ENCODE measurements at regions not wholly inside any gene's neighbourhood (a gene's known extent, or its start where the extent isn't known, plus 50 kb on each side); places are given as distances from the start of the nearest gene placed in this dataset.

DNA sequence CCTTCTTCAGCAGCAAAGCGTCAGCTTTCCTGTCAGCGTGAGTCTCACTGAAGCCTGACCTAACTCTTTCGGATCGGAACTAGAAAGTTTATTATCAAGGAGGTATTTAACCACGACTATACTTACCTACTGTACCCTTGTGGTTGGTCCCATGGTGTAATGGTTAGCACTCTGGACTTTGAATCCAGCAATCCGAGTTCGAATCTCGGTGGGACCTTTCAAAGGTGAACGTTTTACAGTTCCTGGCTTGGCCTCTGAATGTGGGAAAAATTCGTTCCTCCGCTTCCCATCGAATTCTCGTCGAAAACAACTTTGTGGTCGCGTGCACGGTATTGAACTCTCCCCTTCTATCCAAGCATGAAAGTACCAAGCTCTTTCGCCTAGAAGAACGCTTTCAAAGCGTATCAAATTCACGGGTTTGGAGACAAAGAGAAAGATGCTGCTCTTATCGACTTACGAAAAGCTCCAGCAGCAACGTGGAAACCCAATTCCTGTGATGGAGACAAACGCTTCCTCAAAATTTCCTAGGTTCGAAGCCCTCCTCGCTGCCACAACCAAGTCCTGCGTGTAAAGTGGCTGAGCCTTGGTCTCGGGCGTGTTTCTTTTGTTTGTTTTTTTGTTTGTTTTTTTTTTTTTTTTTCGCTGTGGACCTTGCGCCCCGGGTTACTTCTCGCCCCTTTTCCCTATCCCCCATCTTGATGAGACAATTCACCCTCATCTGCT lies 63.7 kb downstream of the GPX5 start (continued):
- TF ChIP-seq, protein P1, sequence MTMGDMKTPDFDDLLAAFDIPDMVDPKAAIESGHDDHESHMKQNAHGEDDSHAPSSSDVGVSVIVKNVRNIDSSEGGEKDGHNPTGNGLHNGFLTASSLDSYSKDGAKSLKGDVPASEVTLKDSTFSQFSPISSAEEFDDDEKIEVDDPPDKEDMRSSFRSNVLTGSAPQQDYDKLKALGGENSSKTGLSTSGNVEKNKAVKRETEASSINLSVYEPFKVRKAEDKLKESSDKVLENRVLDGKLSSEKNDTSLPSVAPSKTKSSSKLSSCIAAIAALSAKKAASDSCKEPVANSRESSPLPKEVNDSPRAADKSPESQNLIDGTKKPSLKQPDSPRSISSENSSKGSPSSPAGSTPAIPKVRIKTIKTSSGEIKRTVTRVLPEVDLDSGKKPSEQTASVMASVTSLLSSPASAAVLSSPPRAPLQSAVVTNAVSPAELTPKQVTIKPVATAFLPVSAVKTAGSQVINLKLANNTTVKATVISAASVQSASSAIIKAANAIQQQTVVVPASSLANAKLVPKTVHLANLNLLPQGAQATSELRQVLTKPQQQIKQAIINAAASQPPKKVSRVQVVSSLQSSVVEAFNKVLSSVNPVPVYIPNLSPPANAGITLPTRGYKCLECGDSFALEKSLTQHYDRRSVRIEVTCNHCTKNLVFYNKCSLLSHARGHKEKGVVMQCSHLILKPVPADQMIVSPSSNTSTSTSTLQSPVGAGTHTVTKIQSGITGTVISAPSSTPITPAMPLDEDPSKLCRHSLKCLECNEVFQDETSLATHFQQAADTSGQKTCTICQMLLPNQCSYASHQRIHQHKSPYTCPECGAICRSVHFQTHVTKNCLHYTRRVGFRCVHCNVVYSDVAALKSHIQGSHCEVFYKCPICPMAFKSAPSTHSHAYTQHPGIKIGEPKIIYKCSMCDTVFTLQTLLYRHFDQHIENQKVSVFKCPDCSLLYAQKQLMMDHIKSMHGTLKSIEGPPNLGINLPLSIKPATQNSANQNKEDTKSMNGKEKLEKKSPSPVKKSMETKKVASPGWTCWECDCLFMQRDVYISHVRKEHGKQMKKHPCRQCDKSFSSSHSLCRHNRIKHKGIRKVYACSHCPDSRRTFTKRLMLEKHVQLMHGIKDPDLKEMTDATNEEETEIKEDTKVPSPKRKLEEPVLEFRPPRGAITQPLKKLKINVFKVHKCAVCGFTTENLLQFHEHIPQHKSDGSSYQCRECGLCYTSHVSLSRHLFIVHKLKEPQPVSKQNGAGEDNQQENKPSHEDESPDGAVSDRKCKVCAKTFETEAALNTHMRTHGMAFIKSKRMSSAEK (CRISPR knock-in tag; IDR thresholded peaks at IDR 0.05; ENCODE audit: borderline replicate concordance) = no peak
- TF ChIP-seq NR2C2 (CRISPR knock-in tag; IDR thresholded peaks at IDR 0.05) (no peak), SP1 (CRISPR knock-in tag; conservative IDR thresholded peaks at IDR 0.05) (peak; percentile 60), OVOL2 (CRISPR knock-in tag; IDR thresholded peaks at IDR 0.05; ENCODE audit: borderline replicate concordance) (no peak), FOXJ3 (CRISPR knock-in tag; IDR thresholded peaks at IDR 0.05; ENCODE audit: borderline replicate concordance) (peak; percentile 74; the same call in 1 of the 2 replicates), MYBL2 (CRISPR knock-in tag; IDR thresholded peaks at IDR 0.05) (no peak; the same call in 1 of the 2 replicates)
- TF ChIP-seq, protein P2, sequence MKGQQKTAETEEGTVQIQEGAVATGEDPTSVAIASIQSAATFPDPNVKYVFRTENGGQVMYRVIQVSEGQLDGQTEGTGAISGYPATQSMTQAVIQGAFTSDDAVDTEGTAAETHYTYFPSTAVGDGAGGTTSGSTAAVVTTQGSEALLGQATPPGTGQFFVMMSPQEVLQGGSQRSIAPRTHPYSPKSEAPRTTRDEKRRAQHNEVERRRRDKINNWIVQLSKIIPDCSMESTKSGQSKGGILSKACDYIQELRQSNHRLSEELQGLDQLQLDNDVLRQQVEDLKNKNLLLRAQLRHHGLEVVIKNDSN (CRISPR knock-in tag; IDR thresholded peaks at IDR 0.05) = no peak
- TF ChIP-seq, protein P3, sequence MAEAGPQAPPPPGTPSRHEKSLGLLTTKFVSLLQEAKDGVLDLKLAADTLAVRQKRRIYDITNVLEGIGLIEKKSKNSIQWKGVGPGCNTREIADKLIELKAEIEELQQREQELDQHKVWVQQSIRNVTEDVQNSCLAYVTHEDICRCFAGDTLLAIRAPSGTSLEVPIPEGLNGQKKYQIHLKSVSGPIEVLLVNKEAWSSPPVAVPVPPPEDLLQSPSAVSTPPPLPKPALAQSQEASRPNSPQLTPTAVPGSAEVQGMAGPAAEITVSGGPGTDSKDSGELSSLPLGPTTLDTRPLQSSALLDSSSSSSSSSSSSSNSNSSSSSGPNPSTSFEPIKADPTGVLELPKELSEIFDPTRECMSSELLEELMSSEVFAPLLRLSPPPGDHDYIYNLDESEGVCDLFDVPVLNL (CRISPR knock-in tag; IDR thresholded peaks at IDR 0.05; ENCODE audit: borderline replicate concordance, low read depth) = no peak

DNA sequence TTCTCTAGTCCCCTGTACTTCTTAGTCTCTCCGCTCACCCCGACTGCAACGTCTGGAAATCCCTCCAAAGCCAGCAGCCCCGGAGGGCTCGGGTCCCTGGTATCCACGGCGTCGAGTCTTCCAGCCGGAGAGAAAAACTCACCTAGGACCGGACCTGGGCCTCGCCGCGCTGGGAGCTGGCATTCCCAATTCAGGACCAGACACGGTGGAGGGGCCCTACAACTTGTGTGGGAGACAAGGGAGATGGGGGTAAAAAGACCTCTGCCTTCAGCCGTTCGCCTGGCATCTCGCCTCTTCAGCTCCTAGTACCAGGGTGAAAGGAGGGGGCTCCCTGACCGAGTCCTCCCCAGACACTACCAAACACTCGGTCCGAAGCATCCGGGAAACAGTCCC lies 64.3 kb downstream of the GPX5 start:
- H3K36me3 Mint-ChIP-seq = no peaks in the 10 kb centered on the region
- TF ChIP-seq MXD4 (CRISPR knock-in tag; IDR thresholded peaks at IDR 0.05; ENCODE audit: borderline replicate concordance) (no peak), ZNF263 (CRISPR knock-in tag; IDR thresholded peaks at IDR 0.05; ENCODE audit: low read depth) (0 out of 2 replicates have a peak, but pooled peaks have one; percentile 0), CREM (CRISPR knock-in tag; IDR thresholded peaks at IDR 0.05) (0 out of 2 replicates have a peak, but pooled peaks have one; percentile 14)
- CTCF ChIA-PET = interaction anchor here (0.7 to 3.3 kb wide), 8 partner anchors 14 to 236 kb away, joined by 3 to 27 read pairs (median 5); no protein-coding TSS in a partner anchor
- peak overlapping the region; percentile 91 for H3K4me3 Mint-ChIP-seq
- H3K9me3 Mint-ChIP-seq = no peaks in the 10 kb centered on the region
- ATAC-seq (peak; percentile 2), DNase-seq (ENCODE audit: low spot score) (no peak)
- H3K4me1 Mint-ChIP-seq = peaks cover 39% of the 10 kb centered on the region
- H3K27me3 Mint-ChIP-seq (ENCODE audit: low read depth) = peaks cover 29% of the 10 kb centered on the region
- peak overlapping the region; percentile 94 for H3K27ac Mint-ChIP-seq
- POLR2A ChIA-PET = interaction anchor here (0.7 to 1.4 kb wide), 4 partner anchors 43 to 718 kb away, joined by 3 to 10 read pairs (median 4); no protein-coding TSS in a partner anchor

DNA sequence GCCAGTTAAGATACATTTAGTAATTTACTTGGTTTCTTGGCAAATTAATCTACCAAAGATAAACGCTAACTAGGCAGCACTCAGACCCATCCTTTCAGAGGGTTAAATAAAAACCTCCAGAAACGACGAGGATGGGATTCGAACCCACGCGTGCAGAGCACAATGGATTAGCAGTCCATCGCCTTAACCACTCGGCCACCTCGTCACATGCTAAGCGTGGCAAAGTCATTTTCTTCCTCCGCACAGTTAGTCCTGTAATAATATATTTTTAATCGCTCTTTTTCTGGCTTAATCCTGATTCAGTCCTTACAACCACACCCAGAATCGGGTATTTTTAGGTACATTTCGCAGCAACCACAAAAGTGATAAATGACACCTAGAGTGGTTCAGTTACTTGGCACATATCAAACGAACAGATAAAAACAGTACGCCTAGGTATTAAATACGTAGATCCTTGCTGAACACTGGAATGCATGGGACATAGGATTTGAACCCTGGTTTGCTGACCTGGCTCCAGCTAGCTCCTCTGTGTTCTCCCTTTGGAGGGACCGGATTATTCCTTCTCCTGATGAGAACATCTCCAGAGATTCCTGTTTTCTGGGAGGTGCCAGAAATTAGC lies 71.6 kb downstream of the GPX5 start:
- ATAC-seq (peak; percentile 85), DNase-seq (ENCODE audit: low spot score) (peak; percentile 80)
- Mint-ChIP-seq H3K27me3 (ENCODE audit: low read depth) (peaks cover 6% of the 10 kb centered on the region), H3K36me3 (no peaks in the 10 kb centered on the region), H3K4me1 (no peaks in the 10 kb centered on the region), H3K9me3 (no peaks in the 10 kb centered on the region), H3K4me3 (peak overlapping the region; percentile 80), H3K27ac (no peak overlapping the region; the same call in 1 of the 2 replicates)
- CTCF ChIA-PET = interaction anchor here (1.1 to 1.6 kb wide), 3 partner anchors 10 to 66 kb away, joined by 5 read pairs; no protein-coding TSS in a partner anchor
- POLR2A ChIA-PET = interaction anchor here (1.0 to 1.1 kb wide), 2 partner anchors 8 to 55 kb away, joined by 3 read pairs; no protein-coding TSS in a partner anchor
- 0 out of 2 replicates have a peak, but pooled peaks have one; percentile 21 for TF ChIP-seq GABPB1 (CRISPR knock-in tag; IDR thresholded peaks at IDR 0.05)
- TF ChIP-seq, protein P4, sequence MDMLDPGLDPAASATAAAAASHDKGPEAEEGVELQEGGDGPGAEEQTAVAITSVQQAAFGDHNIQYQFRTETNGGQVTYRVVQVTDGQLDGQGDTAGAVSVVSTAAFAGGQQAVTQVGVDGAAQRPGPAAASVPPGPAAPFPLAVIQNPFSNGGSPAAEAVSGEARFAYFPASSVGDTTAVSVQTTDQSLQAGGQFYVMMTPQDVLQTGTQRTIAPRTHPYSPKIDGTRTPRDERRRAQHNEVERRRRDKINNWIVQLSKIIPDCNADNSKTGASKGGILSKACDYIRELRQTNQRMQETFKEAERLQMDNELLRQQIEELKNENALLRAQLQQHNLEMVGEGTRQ (CRISPR knock-in tag; IDR thresholded peaks at IDR 0.05) = 0 out of 2 replicates have a peak, but pooled peaks have one; percentile 49
- TF ChIP-seq, protein P1 (CRISPR knock-in tag; IDR thresholded peaks at IDR 0.05; ENCODE audit: borderline replicate concordance) = no peak
- TF ChIP-seq ZNF232 (CRISPR knock-in tag; IDR thresholded peaks at IDR 0.05) = no peak
- no peak for TF ChIP-seq ZBTB21 (CRISPR knock-in tag; IDR thresholded peaks at IDR 0.05; ENCODE audit: borderline replicate concordance)
- TF ChIP-seq ELF4 (CRISPR knock-in tag; IDR thresholded peaks at IDR 0.05; ENCODE audit: low read depth) = no peak
- TF ChIP-seq, protein P2 (CRISPR knock-in tag; IDR thresholded peaks at IDR 0.05) = peak; percentile 25; the same call in 1 of the 2 replicates
- TF ChIP-seq GRHL2 (CRISPR knock-in tag; IDR thresholded peaks at IDR 0.05; ENCODE audit: insufficient replicate concordance, severe bottlenecking) = no peak

Measured in WTC11 (cell line).